ENCODE measurements at regions not wholly inside any gene's neighbourhood (a gene's known extent, or its start where the extent isn't known, plus 50 kb on each side); places are given as distances from the start of the nearest gene placed in this dataset.

DNA sequence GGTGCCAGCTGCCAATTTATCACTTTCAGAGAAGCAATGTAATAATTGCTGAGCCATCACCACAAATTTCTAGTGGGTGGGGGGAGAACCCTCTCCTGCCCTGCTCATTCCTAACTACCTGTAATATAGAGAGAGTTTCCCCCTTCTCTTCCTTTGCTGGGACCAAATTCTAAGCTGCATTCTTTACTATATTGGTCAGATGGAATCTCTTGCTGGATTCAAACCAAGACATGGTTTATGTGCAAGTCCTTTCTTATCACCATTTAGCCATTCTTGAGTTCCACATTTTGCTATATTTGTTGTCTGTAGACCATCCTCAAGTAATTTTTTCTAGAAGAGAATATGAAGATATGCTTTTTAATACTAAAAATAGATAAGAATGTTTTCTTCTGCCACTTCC lies 452.1 kb downstream of the MN1 start:
- TF ChIP-seq SIN3A (IDR thresholded peaks at IDR 0.05; ENCODE audit: borderline replicate concordance, insufficient read depth, low read length): no peak
- TF ChIP-seq POLR2AphosphoS5 (IDR thresholded peaks at IDR 0.05; ENCODE audit: low read depth, low read length): no peak

DNA sequence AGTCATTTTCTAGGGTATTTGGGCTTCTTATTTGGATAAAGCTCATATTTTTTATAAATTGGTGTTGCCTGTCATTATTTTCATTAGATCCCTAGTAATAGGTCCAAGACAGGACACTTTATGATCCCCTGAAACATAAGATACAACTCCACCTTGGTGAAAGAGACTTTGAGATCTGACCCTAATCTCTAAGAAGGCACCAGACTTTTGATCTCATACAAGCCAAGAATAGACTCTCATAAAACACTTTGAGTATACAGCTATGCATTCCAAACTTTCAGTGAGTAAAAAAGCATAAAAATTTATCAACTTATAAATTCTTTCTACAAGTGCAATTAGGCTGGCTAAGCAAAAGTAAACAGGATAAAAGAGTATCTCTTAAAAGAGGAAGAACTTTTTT lies 451.2 kb downstream of the MN1 start:
- TF ChIP-seq SIN3A (IDR thresholded peaks at IDR 0.05; ENCODE audit: borderline replicate concordance, insufficient read depth, low read length): no peak
- no peak for TF ChIP-seq TAF1 (IDR thresholded peaks at IDR 0.05; ENCODE audit: borderline replicate concordance, insufficient read depth, low read length)
- TF ChIP-seq, protein P1, sequence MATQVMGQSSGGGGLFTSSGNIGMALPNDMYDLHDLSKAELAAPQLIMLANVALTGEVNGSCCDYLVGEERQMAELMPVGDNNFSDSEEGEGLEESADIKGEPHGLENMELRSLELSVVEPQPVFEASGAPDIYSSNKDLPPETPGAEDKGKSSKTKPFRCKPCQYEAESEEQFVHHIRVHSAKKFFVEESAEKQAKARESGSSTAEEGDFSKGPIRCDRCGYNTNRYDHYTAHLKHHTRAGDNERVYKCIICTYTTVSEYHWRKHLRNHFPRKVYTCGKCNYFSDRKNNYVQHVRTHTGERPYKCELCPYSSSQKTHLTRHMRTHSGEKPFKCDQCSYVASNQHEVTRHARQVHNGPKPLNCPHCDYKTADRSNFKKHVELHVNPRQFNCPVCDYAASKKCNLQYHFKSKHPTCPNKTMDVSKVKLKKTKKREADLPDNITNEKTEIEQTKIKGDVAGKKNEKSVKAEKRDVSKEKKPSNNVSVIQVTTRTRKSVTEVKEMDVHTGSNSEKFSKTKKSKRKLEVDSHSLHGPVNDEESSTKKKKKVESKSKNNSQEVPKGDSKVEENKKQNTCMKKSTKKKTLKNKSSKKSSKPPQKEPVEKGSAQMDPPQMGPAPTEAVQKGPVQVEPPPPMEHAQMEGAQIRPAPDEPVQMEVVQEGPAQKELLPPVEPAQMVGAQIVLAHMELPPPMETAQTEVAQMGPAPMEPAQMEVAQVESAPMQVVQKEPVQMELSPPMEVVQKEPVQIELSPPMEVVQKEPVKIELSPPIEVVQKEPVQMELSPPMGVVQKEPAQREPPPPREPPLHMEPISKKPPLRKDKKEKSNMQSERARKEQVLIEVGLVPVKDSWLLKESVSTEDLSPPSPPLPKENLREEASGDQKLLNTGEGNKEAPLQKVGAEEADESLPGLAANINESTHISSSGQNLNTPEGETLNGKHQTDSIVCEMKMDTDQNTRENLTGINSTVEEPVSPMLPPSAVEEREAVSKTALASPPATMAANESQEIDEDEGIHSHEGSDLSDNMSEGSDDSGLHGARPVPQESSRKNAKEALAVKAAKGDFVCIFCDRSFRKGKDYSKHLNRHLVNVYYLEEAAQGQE (IDR thresholded peaks at IDR 0.05; ENCODE audit: insufficient read depth in 1 of 2, low read depth in 2 of 2, low read length in 2 of 2): no peak
- TF ChIP-seq FOXP2 (optimal IDR thresholded peaks at IDR 0.05; ENCODE audit: borderline replicate concordance, extremely low read depth, extremely low read length, insufficient read depth): no peak
- no peak for TF ChIP-seq POLR2AphosphoS5 (IDR thresholded peaks at IDR 0.05; ENCODE audit: low read depth, low read length)

- no peak for TF ChIP-seq TAF1 (IDR thresholded peaks at IDR 0.05; ENCODE audit: borderline replicate concordance, insufficient read depth, low read length)
- TF ChIP-seq SIN3A (IDR thresholded peaks at IDR 0.05; ENCODE audit: borderline replicate concordance, insufficient read depth, low read length): no peak
Observed at GRCh38 chr22:27352426-27352825, 449.1 kb downstream of the MN1 start.

DNA sequence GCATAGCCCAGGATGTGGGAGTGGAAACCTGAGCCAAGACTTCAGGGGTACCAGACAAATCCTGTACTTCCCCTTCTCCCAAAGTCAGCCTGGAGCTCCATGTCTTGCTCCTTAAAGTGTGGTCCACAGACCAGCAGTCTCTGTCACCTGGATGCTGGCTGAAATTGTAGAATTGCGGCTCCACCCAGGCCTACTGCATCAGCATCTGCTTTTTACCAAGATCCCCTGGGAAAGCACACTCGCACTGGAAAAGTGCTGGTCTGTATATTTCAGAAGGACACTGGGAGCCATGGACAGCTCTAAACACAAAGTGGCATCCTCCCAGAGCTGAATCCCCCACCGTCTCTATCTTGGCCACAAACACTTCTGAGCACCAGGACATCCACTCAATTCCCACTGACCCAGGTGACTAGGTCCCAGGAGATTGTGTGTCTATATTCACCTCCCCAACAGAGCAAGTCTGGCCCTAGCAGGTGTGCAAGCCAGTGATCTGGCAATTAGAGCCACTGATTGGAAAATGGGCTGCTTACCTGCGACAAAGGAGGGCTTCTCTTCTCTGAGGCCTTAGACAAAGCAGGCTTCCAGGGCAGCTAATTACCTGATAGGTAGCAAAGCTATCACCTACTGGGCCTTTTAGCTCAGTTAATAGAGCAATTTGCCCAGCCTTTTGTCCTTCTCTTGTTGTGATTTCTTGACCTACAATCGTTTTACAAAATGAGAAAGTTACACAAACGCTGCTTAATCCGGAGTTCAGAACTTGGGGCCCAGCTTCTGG lies 443.3 kb downstream of the MN1 start:
- no peak for TF ChIP-seq SIN3A (IDR thresholded peaks at IDR 0.05; ENCODE audit: borderline replicate concordance, insufficient read depth, low read length)
- TF ChIP-seq TAF1 (IDR thresholded peaks at IDR 0.05; ENCODE audit: borderline replicate concordance, insufficient read depth, low read length): no peak
- TF ChIP-seq POLR2AphosphoS5 (IDR thresholded peaks at IDR 0.05; ENCODE audit: low read depth, low read length): no peak
- TF ChIP-seq, protein P1 (IDR thresholded peaks at IDR 0.05; ENCODE audit: insufficient read depth in 1 of 2, low read depth in 2 of 2, low read length in 2 of 2): no peak
- no peak for TF ChIP-seq FOXP2 (optimal IDR thresholded peaks at IDR 0.05; ENCODE audit: borderline replicate concordance, extremely low read depth, extremely low read length, insufficient read depth)

- TF ChIP-seq SIN3A (IDR thresholded peaks at IDR 0.05; ENCODE audit: borderline replicate concordance, insufficient read depth, low read length) (no peak), FOXP2 (optimal IDR thresholded peaks at IDR 0.05; ENCODE audit: borderline replicate concordance, extremely low read depth, extremely low read length, insufficient read depth) (no peak), TAF1 (IDR thresholded peaks at IDR 0.05; ENCODE audit: borderline replicate concordance, insufficient read depth, low read length) (no peak), POLR2AphosphoS5 (IDR thresholded peaks at IDR 0.05; ENCODE audit: low read depth, low read length) (no peak)
- TF ChIP-seq, protein P1 (IDR thresholded peaks at IDR 0.05; ENCODE audit: insufficient read depth in 1 of 2, low read depth in 2 of 2, low read length in 2 of 2): no peak
Observed at GRCh38 chr22:27370269-27370668, 431.3 kb downstream of the MN1 start.

DNA sequence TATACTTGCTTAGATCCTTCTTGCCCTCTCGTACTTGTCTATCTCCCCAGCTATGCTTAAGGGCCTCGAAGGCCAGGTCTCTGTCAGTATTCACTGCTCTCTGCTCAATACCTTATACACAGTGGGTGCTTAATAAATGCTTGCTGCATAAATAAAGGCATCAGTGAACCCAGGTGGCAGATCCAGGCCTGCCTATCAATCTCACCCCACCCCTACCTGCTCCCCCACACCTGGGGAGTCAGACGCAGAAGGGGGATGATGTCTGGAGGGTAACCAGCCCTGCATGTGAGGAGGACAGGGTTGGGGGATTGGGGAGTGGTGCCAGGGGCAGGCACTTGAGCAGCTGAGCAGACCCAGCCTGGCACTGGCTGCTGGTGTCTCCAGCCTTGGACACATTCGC lies 430.6 kb downstream of the MN1 start:
- TF ChIP-seq TAF1 (IDR thresholded peaks at IDR 0.05; ENCODE audit: borderline replicate concordance, insufficient read depth, low read length) (no peak), SIN3A (IDR thresholded peaks at IDR 0.05; ENCODE audit: borderline replicate concordance, insufficient read depth, low read length) (no peak), FOXP2 (optimal IDR thresholded peaks at IDR 0.05; ENCODE audit: borderline replicate concordance, extremely low read depth, extremely low read length, insufficient read depth) (no peak), POLR2AphosphoS5 (IDR thresholded peaks at IDR 0.05; ENCODE audit: low read depth, low read length) (no peak)
- TF ChIP-seq, protein P1 (IDR thresholded peaks at IDR 0.05; ENCODE audit: insufficient read depth in 1 of 2, low read depth in 2 of 2, low read length in 2 of 2): no peak

All from PFSK-1 (cell line).